ENCODE measurements at regions not wholly inside any gene's neighbourhood (a gene's known extent, or its start where the extent isn't known, plus 50 kb on each side); places are given as distances from the start of the nearest gene placed in this dataset.

DNA sequence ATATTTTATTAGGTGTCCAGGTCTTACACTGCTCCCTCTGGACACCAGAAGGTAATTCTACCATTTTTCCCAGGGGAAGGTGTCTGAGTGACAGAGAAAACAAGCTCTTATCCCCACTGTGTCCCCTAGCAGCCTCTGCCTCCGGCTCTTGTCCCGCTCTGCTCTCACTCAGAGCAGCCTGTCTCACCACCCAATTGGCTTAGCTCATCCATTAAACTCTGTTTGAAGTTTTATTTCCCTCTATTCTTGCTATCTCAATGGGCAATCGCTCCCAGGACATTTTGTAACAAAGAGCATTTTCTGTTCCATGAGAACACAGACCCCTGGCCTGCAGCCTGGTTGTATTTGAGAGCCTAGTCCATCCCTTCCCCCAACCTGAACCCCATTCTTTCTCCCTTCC is 90.6 kb upstream of the LDAH start:
- no peak for DNase-seq

DNA sequence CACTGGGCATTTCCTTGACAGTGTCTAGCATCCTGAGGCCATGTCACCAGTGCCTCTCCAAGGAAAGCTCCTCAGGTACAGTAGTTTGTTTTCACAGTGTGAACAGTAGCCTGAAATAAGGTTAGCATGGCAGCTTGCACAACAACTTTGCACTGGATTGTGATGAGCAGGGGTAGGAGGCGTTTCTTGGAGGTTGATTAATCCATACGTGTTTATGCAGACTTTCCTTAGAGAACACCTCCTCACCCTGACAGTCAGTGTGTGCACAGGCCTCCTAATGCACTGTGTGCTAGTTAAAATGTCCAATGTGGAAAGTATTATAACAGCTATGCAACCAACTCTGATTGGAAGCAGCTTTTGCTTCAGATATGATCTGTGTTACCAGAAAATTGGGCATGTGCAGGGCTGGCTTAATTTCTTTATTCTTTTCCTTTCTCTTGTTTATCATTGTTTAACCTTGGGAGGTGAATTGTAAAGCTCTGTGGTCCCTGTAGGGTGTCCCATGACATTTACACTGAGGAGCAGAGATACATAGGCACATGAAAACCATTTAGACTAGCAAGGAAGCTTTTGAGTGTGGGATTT is 77.2 kb upstream of the LDAH start:
- DNase-seq: no peak

DNA sequence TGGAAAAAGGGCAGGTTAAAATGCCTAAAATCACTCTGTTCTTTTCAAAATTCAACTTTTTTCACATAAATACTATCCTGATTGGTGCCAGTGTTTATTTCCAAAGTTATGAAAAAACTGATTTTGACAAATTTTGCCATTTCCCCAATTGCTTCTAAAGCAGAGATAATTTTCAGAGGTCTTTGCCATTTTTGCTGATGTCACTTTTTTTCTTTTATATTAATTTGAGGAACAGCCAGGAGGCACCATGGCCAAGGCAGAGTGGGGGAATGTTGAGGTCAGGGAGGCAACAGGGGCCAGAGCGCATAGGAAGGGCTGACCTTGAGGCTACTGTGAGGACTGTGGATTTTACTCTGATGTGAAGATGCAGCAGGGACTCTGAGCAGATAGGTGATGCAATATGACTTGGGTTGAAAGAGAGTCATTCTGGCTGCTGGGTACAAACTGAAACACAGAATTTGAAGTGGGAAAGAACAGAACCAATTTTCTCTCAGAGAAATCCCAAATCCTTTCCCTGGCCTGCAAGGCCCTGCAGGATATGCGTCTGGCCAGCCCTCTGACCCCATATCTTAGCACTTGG is 75.1 kb upstream of the LDAH start:
- no peak for DNase-seq

DNA sequence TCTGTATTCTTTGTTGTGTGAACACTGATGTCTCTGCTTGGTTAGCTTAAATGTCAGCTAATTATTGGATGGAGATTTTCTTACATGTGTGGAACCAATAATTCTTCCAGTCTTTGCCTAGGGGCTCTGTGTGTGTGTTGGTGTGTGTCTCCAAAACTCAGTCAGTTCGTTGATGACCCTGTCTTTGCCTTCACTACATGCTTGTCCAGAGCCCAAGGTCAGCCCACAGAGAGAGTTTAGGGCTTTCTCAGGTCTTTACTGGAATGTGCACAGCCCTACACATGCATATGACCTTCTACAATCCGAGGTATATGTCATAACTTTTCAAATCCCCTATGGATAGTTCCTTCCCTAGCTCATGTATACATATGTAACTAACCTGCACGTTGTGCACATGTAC is 74.1 kb upstream of the LDAH start:
- DNase-seq: no peak

DNA sequence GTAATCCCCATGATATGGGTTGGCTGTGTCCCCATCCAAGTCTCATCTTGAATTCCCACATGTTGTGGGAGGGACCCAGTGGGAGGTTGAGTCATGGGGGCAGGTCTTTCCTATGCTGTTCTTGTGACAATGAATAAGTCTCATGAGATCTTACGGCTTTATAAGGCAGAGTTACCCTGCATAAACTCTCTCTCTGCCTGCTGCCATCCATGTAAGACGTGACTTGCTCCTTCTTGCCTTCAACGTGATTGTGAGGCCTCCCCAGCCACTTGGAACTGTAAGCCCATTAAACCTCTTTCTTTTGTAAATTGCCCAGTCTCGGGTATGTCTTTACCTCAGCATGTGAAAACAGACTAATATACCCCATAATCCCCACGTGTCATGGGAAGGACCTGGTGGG is 61.9 kb upstream of the LDAH start:
- no peak for DNase-seq

DNA sequence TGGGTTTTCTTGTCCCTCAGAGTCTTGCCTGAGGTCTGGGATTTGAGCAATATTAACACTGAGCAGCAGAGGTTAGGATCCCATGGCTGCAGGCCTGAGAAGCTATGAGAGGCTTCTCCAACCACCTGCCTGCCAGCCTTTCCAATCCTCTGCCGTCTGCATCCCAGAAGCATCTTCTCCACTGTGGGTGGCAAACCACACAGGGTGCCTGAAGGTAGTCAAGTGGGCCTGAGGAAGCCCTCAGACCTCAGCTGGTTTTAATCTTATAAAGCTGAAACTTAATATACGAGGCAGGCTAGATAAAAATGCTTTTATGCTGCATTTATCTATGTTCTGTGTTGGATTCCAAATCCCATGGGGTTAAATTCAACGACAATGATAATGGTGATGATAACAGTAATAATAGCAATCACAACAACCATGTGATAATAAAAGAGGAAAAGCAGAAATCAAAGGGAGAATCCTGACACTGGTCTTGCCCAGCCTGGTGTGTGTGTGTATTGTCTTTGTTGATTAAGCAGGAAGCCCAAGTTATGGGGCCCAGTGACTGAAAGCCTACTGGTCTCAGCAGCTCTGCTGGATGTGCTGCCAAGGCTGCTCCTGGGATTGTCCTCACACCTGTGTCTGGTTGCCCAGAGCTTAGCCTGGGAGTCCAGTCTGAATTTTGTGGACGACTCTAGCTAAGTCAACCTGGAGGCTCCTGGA is 59.7 kb upstream of the LDAH start:
- no peak for DNase-seq

DNA sequence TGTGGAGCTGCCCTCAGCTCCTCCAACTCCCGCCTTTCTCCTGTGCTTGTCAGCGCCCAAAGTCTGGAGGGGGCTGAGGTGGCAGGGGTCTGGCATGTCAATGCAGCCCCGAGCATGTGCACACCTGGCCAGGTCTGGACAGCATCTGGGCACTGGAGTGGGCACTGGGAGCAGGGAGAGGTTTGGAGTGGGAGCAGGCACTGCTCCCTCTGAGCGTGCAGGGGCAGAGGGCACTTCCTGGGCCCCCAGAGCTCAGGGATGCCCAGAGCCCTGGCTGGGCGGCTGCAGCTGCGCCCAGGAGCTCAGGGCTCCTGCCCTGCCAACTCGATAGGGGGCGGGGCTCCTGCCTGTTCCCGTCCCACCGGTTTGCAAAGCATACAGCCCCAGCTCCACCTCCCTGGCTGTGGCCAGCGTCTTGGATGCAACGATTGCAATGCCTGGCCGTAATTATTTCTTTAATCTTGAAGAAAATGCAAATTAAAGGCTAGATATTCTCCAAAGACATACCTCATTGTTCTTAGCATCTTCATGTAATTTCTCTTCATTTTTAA is 57.4 kb upstream of the LDAH start:
- DNase-seq: no peak

DNA sequence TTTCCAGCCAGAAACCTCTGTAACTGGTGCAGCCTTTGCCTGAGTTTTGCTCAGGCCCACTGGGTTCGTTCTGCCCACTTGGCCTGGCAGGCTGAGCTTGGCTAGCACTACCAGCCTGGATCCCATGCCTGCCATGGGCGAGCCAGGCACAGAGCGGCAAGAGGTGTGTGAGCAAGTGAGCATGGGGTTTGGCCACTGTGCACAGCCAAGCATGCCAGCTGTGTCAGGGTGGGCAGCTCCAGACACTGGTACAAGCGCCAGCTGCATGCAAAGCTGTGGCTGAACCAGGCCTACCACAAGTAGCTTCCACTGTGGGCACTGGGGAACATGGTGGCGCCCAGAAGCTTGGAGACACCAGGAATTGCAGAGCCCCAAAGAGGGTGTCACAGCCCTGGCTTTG is 56.3 kb upstream of the LDAH start:
- no peak for DNase-seq

DNA sequence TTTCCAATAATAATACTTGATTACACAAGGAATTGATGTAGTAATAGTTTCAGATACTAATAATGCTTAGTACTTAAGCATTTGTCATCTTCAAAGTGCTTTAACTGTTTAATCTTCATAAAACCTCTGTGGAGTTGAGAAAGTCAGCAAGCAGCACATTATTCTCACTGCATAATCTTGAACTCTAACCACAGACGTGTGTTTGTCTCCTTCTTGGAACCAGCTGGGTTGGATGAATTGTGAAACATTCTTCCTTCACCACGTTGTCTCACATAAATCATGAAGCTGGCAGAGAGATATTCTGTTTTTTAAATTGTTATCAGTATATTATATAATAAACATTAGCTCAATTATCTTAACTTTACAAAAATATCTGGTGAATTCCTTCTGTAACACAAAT is 55.1 kb upstream of the LDAH start:
- no peak for DNase-seq

All from activated CD8-positive, alpha-beta memory T cell treated with anti-CD3 and anti-CD28 coated beads for 24 hours (primary cell).